IPS-18c (cell line): ENCODE measurements at regions not wholly inside any gene's neighbourhood (a gene's known extent, or its start where the extent isn't known, plus 50 kb on each side); places are given as distances from the start of the nearest gene placed in this dataset.

ENCODE experiments used
- H3K4me3 ChIP-seq: 2 replicates; pipeline ENCODE4 v1.7.0; 2013; ENCODE audit warnings: low read depth, mild to moderate bottlenecking, low read length, moderate library complexity; ENCODE audit not compliant: insufficient read depth
- H3K9me3 ChIP-seq: one replicate; pipeline ENCODE4 v1.6.1; 2013; ENCODE audit warnings: mild to moderate bottlenecking, low read length, moderate library complexity; ENCODE audit not compliant: control insufficient read depth, insufficient read depth

- Histone ChIP-seq H3K4me3 (no peak overlapping the region), H3K9me3 (no peaks in the 10 kb centered on the region)
Observed at GRCh38 chr13:111462944-111463343, 142.5 kb downstream of the TEX29 start.

GRCh38 chr13:111467111-111467890, 146.9 kb downstream of the TEX29 start:
- H3K4me3 ChIP-seq: no peak overlapping the region

GRCh38 chr13:111468037-111468959, 147.9 kb downstream of the TEX29 start:
- H3K4me3 ChIP-seq: no peak overlapping the region
- no peaks in the 10 kb centered on the region for H3K9me3 ChIP-seq

More at GRCh38 chr13:111467111-111467890, 146.9 kb downstream of the TEX29 start:
- no peaks in the 10 kb centered on the region for H3K9me3 ChIP-seq

GRCh38 chr13:111469450-111469849, 149.0 kb downstream of the TEX29 start:
- H3K4me3 ChIP-seq: no peak overlapping the region

GRCh38 chr13:111469916-111470506, 149.6 kb downstream of the TEX29 start:
- no peak overlapping the region for H3K4me3 ChIP-seq

More at GRCh38 chr13:111469450-111469849, 149.0 kb downstream of the TEX29 start:
- no peaks in the 10 kb centered on the region for H3K9me3 ChIP-seq

GRCh38 chr13:111470933-111471332, 150.5 kb downstream of the TEX29 start:
- no peak overlapping the region for H3K4me3 ChIP-seq
- H3K9me3 ChIP-seq: no peaks in the 10 kb centered on the region

More at GRCh38 chr13:111469916-111470506, 149.6 kb downstream of the TEX29 start:
- no peaks in the 10 kb centered on the region for H3K9me3 ChIP-seq

- H3K4me3 ChIP-seq: no peak overlapping the region
- H3K9me3 ChIP-seq: peaks cover 2% of the 10 kb centered on the region
Observed at GRCh38 chr13:111472083-111472482, 151.6 kb downstream of the TEX29 start.

- no peak overlapping the region for H3K4me3 ChIP-seq
- peaks cover 2% of the 10 kb centered on the region for H3K9me3 ChIP-seq
Observed at GRCh38 chr13:111472559-111473460, 152.4 kb downstream of the TEX29 start.

- peaks cover 2% of the 10 kb centered on the region for H3K9me3 ChIP-seq
- no peak overlapping the region for H3K4me3 ChIP-seq
Observed at GRCh38 chr13:111474136-111475002, 153.9 kb downstream of the TEX29 start.

GRCh38 chr13:111475488-111475887, 155.0 kb downstream of the TEX29 start:
- Histone ChIP-seq H3K4me3 (no peak overlapping the region), H3K9me3 (peaks cover 4% of the 10 kb centered on the region)

- peaks cover 8% of the 10 kb centered on the region for H3K9me3 ChIP-seq
Observed at GRCh38 chr13:111476197-111476596, 155.8 kb downstream of the TEX29 start.

GRCh38 chr13:111479412-111479811, 159.0 kb downstream of the TEX29 start:
- H3K4me3 ChIP-seq: no peak overlapping the region

More at GRCh38 chr13:111476197-111476596, 155.8 kb downstream of the TEX29 start:
- H3K4me3 ChIP-seq: no peak overlapping the region

GRCh38 chr13:111480503-111480902, 160.1 kb downstream of the TEX29 start:
- no peak overlapping the region for H3K4me3 ChIP-seq
- peaks cover 11% of the 10 kb centered on the region for H3K9me3 ChIP-seq

More at GRCh38 chr13:111479412-111479811, 159.0 kb downstream of the TEX29 start:
- peaks cover 11% of the 10 kb centered on the region for H3K9me3 ChIP-seq

GRCh38 chr13:111480976-111481375, 160.5 kb downstream of the TEX29 start:
- Histone ChIP-seq H3K4me3 (no peak overlapping the region), H3K9me3 (peaks cover 11% of the 10 kb centered on the region)

GRCh38 chr13:111482126-111482525, 161.7 kb downstream of the TEX29 start:
- Histone ChIP-seq H3K9me3 (peaks cover 9% of the 10 kb centered on the region), H3K4me3 (no peak overlapping the region)
